H9 (cell line): ENCODE measurements at regions not wholly inside any gene's neighbourhood (a gene's known extent, or its start where the extent isn't known, plus 50 kb on each side); places are given as distances from the start of the nearest gene placed in this dataset.

ENCODE experiments used
- DNase-seq: peaks from one replicate; pipeline ENCODE4 v3.0.0-alpha.2; 2017
- H2AFZ ChIP-seq: one replicate; pipeline ENCODE4 v1.6.1; 2013; ENCODE audit warnings: mild to moderate bottlenecking, low read length, control low read depth, moderate library complexity
- H2AK5ac ChIP-seq: 2 replicates; pipeline ENCODE4 v1.6.1; 2013; ENCODE audit warnings: low read length, control low read depth, mixed read lengths; ENCODE audit not compliant: insufficient read length
- H2BK120ac ChIP-seq: one replicate; pipeline ENCODE4 v1.6.1; 2013; ENCODE audit warnings: low read depth, mild to moderate bottlenecking, low read length, control low read depth, inconsistent platforms; ENCODE audit not compliant: poor library complexity, severe bottlenecking
- H2BK12ac ChIP-seq: 2 replicates; pipeline ENCODE4 v1.6.1; 2013; ENCODE audit warnings: low read length, control low read depth, mixed read lengths, low read depth; ENCODE audit not compliant: insufficient read length
- H2BK15ac ChIP-seq: 2 replicates; pipeline ENCODE4 v1.6.1; 2013; ENCODE audit warnings: low read depth, low read length, control low read depth
- H2BK20ac ChIP-seq: one replicate; pipeline ENCODE4 v1.6.1; 2013; ENCODE audit warnings: low read depth, mild to moderate bottlenecking, low read length, control low read depth, inconsistent platforms; ENCODE audit not compliant: poor library complexity, severe bottlenecking
- H2BK5ac ChIP-seq: 2 replicates; pipeline ENCODE4 v1.6.1; 2013; ENCODE audit warnings: low read length, control low read depth, mixed read lengths; ENCODE audit not compliant: insufficient read length
- H3K14ac ChIP-seq: 2 replicates; pipeline ENCODE4 v1.6.1; 2013; ENCODE audit warnings: low read length, control low read depth; ENCODE audit not compliant: insufficient read depth
- H3K18ac ChIP-seq: 2 replicates; pipeline ENCODE4 v1.6.1; 2013; ENCODE audit warnings: low read depth, mild to moderate bottlenecking, mixed read lengths, low read length, control low read depth; ENCODE audit not compliant: insufficient read length
- H3K23ac ChIP-seq: 2 replicates; pipeline ENCODE4 v1.6.1; 2013; ENCODE audit warnings: low read length, control low read depth, mixed read lengths, low read depth; ENCODE audit not compliant: insufficient read length
- H3K23me2 ChIP-seq: 2 replicates; pipeline ENCODE4 v1.6.1; 2013; ENCODE audit warnings: low read depth, mild to moderate bottlenecking, mixed read lengths, low read length, control low read depth; ENCODE audit not compliant: insufficient read length, poor library complexity, severe bottlenecking
- H3K27ac ChIP-seq: 2 replicates; pipeline ENCODE4 v1.5.1; 2013; ENCODE audit warnings: low read length, control low read depth, mixed read lengths, low read depth; ENCODE audit not compliant: insufficient read length
- H3K27me3 ChIP-seq: 2 replicates; pipeline ENCODE4 v1.6.1; 2013; ENCODE audit warnings: low read length, control low read depth, inconsistent platforms; ENCODE audit not compliant: insufficient read depth
- H3K4ac ChIP-seq: 2 replicates; pipeline ENCODE4 v1.6.1; 2013; ENCODE audit warnings: low read depth, mild to moderate bottlenecking, control low read depth, inconsistent platforms, low read length, moderate library complexity
- H3K4me1 ChIP-seq: 2 replicates; pipeline ENCODE4 v1.6.1; 2013; ENCODE audit warnings: low read length, control low read depth, inconsistent platforms; ENCODE audit not compliant: insufficient read depth
- H3K4me2 ChIP-seq: 2 replicates; pipeline ENCODE4 v1.6.1; 2013; ENCODE audit warnings: low read length, control low read depth, mixed read lengths; ENCODE audit not compliant: insufficient read length, insufficient read depth
- H3K56ac ChIP-seq: 2 replicates; pipeline ENCODE4 v1.6.1; 2013; ENCODE audit warnings: low read depth, mild to moderate bottlenecking, mixed read lengths, low read length, control low read depth; ENCODE audit not compliant: insufficient read length
- H3K79me1 ChIP-seq: 2 replicates; pipeline ENCODE4 v1.6.1; 2013; ENCODE audit warnings: low read depth, mild to moderate bottlenecking, moderate library complexity, low read length, control low read depth, inconsistent platforms; ENCODE audit not compliant: insufficient read depth, poor library complexity, severe bottlenecking
- H3K79me2 ChIP-seq: 2 replicates; pipeline ENCODE4 v1.6.1; 2013; ENCODE audit warnings: low read length, control low read depth, inconsistent platforms; ENCODE audit not compliant: insufficient read depth
- H3K9ac ChIP-seq: 2 replicates; pipeline ENCODE4 v1.6.1; 2013; ENCODE audit warnings: low read length, control low read depth, mixed read lengths; ENCODE audit not compliant: insufficient read length; ENCODE audit errors: extremely low read depth
- H3K9me3 ChIP-seq: one replicate; pipeline ENCODE4 v1.6.1; 2013; ENCODE audit warnings: low read depth, low read length, inconsistent platforms; ENCODE audit not compliant: control insufficient read depth
- H3T11ph ChIP-seq: one replicate; pipeline ENCODE4 v1.6.1; 2013; ENCODE audit warnings: mild to moderate bottlenecking, low read length, control low read depth, inconsistent platforms
- H4K20me1 ChIP-seq: one replicate; pipeline ENCODE4 v1.6.1; 2013; ENCODE audit not compliant: control insufficient read depth, insufficient read length, insufficient read depth
- H4K5ac ChIP-seq: 2 replicates; pipeline ENCODE4 v1.6.1; 2013; ENCODE audit warnings: low read depth, mild to moderate bottlenecking, mixed read lengths, low read length, control low read depth; ENCODE audit not compliant: insufficient read length
- H4K8ac ChIP-seq: replicated peaks from 2 replicates; pipeline ENCODE4 v1.6.1; 2013; ENCODE audit warnings: low read length, control low read depth, mixed read lengths, low read depth; ENCODE audit not compliant: insufficient read length
- H4K91ac ChIP-seq: 2 replicates; pipeline ENCODE4 v1.6.1; 2013; ENCODE audit warnings: low read depth, mild to moderate bottlenecking, moderate library complexity, mixed read lengths, low read length, control low read depth; ENCODE audit not compliant: insufficient read length
- H3K27ac Mint-ChIP-seq, 3 experiments: 2 replicates in 2 of 3; 3 replicates in 1 of 3; pipeline ENCODE4 v1.8.0; 2020 to 2021; ENCODE audit warnings: mixed read lengths in 3 of 3, mild to moderate bottlenecking in 1 of 3, moderate library complexity in 1 of 3
- H3K27me3 Mint-ChIP-seq: 2 replicates; pipeline ENCODE4 v1.8.0; 2021; ENCODE audit warnings: low read depth, mild to moderate bottlenecking, moderate library complexity, mixed read lengths
- H3K36me3 Mint-ChIP-seq, 3 experiments: 2 replicates in 2 of 3; 3 replicates in 1 of 3; pipeline ENCODE4 v1.8.0; 2020 to 2021; ENCODE audit warnings: low read depth in 3 of 3, mixed read lengths in 3 of 3; ENCODE audit not compliant: insufficient read depth in 1 of 3
- H3K4me1 Mint-ChIP-seq, 2 experiments: 2 replicates each; pipeline ENCODE4 v1.8.0; 2020; ENCODE audit warnings: mixed read lengths in 2 of 2
- H3K4me3 Mint-ChIP-seq, 2 experiments: 2 replicates in 1 of 2; 3 replicates in 1 of 2; pipeline ENCODE4 v1.8.0; 2020 to 2021; ENCODE audit warnings: mild to moderate bottlenecking in 2 of 2, mixed read lengths in 2 of 2, moderate library complexity in 1 of 2
- H3K9me3 Mint-ChIP-seq, 2 experiments: 2 replicates in 1 of 2; 3 replicates in 1 of 2; pipeline ENCODE4 v1.8.0; 2020; ENCODE audit warnings: mild to moderate bottlenecking in 2 of 2, mixed read lengths in 2 of 2, moderate library complexity in 1 of 2
- CTCF ChIP-seq: fragments of 200-600 bp; sonication (generic); conservative IDR thresholded peaks from 3 replicates; pipeline ENCODE4 v1.8.0; 2021; ENCODE audit warnings: antibody characterized with exemption, mild to moderate bottlenecking
- WGBS: extraction: QIAGEN DNeasy Blood & Tissue Kit; methylation state at CpG from one replicate; pipeline ENCODE4 v1.1.7; 2013; ENCODE audit warnings: missing lambda C conversion rate, low lambda C conversion rate, mixed read lengths; ENCODE audit not compliant: insufficient read length; ENCODE audit errors: extremely low coverage; 5-methylcytosine and 5-hydroxymethylcytosine counted together

- Histone ChIP-seq H3K23ac (no peak overlapping the region), H4K20me1 (no peaks in the 10 kb centered on the region), H3K18ac (no peak overlapping the region), H3K27ac (no peak overlapping the region), H3K9ac (no peak overlapping the region), H2AK5ac (no peak overlapping the region), H2BK20ac (no peak overlapping the region), H3K4ac (no peak overlapping the region), H4K91ac (no peak overlapping the region), H3K79me2 (no peaks in the 10 kb centered on the region), H2BK5ac (no peak overlapping the region), H3K9me3 (no peaks in the 10 kb centered on the region), H2BK12ac (no peak overlapping the region), H3K4me2 (no peak overlapping the region), H4K5ac (no peak overlapping the region), H4K8ac (no peak overlapping the region), H3K14ac (no peak overlapping the region), H2AFZ (no peak overlapping the region), H2BK120ac (no peak overlapping the region), H2BK15ac (no peak overlapping the region), H3K23me2 (no peaks in the 10 kb centered on the region), H3T11ph (no peak overlapping the region), H3K79me1 (no peaks in the 10 kb centered on the region), H3K4me1 (no peaks in the 10 kb centered on the region), H3K27me3 (no peaks in the 10 kb centered on the region), H3K56ac (no peak overlapping the region)
- peaks cover 3 to 4% of the 10 kb centered on the region in 2 experiments; a peak in 3 of 4 replicates for H3K4me1 Mint-ChIP-seq
- peaks cover 13% of the 10 kb centered on the region; the same call in 1 of the 2 replicates for H3K27me3 Mint-ChIP-seq
- H3K27ac Mint-ChIP-seq: no peak overlapping the region
- H3K4me3 Mint-ChIP-seq: no peak overlapping the region
- no peak for DNase-seq
- peaks cover 0 to 6% of the 10 kb centered on the region in 2 experiments; a peak in 3 of 5 replicates for H3K9me3 Mint-ChIP-seq
- TF ChIP-seq CTCF: no peak
- peaks cover 0 to 3% (median 0%) of the 10 kb centered on the region in 3 experiments; a peak in 1 of 7 replicates for H3K36me3 Mint-ChIP-seq
- WGBS: no CpG with 5 or more reads among the region's 6 CpGs
These were observed 71.4 kb downstream of the MAFB start for GRCh38 chr20:40617594-40617993.
